Astrocyte of the cerebellum (primary cell): ENCODE measurements at regions not wholly inside any gene's neighbourhood (a gene's known extent, or its start where the extent isn't known, plus 50 kb on each side); places are given as distances from the start of the nearest gene placed in this dataset.
A peak's percentile ranks its signal among the peaks of the same experiment; 100 is the strongest.
"Not testable (repeated sequence)": the region's sequence is repeated elsewhere in the genome, so short reads cannot be mapped to it uniquely, and the experiment has no call there.

Source experiments
- DNase-seq: peaks from one replicate; pipeline ENCODE4 v3.0.0-alpha.2; 2011; ENCODE audit warnings: low read depth
- H3K4me3 ChIP-seq: 2 replicates; pipeline ENCODE4 v1.5.1; 2011; ENCODE audit warnings: mild to moderate bottlenecking, low read depth, low read length, moderate library complexity
- in situ Hi-C: cut with HindIII; loops from 2 replicates; pipeline ENCODE4 v1.10.0; 2017; ENCODE audit warnings: low sequenced_read_pairs
- TF ChIP-seq, protein P1 (sequence below): IDR thresholded peaks from 2 replicates; pipeline ENCODE4 v1.5.1; 2012; ENCODE audit warnings: low read length, low read depth, moderate library complexity, mild to moderate bottlenecking; ENCODE audit errors: missing control alignments

DNA sequence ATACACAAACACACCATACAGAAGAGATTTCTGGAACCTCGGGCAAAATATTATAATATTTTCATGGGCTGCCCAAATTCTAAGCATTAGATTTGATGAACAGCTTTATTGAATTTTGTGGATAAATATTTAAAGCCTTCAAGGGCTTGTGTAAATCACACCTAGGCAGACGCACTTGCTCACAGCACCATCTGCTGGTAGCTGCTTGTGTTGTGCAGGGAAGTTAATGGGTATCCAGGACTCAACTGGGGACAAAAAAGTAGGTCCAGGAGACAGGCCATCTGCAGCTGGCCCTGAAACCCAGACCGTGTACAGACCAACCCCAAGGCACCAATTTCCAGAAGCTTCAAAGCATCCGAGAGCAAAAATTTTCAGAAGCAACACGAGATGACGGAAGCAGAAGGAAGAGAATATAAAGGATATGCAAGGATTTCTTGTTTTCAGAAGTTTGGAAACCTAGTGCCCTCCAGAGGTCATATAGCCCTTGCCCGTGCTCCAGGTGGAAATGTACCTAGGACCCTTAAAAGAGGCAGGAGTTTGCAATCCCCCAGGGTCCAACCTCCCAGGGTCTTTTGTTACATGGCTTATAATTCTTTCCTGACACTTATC is 140.0 kb downstream of the CHD9NB start:
- DNase-seq: peak; percentile 33
- in situ Hi-C loops: no loop called here
- TF ChIP-seq, protein P1, sequence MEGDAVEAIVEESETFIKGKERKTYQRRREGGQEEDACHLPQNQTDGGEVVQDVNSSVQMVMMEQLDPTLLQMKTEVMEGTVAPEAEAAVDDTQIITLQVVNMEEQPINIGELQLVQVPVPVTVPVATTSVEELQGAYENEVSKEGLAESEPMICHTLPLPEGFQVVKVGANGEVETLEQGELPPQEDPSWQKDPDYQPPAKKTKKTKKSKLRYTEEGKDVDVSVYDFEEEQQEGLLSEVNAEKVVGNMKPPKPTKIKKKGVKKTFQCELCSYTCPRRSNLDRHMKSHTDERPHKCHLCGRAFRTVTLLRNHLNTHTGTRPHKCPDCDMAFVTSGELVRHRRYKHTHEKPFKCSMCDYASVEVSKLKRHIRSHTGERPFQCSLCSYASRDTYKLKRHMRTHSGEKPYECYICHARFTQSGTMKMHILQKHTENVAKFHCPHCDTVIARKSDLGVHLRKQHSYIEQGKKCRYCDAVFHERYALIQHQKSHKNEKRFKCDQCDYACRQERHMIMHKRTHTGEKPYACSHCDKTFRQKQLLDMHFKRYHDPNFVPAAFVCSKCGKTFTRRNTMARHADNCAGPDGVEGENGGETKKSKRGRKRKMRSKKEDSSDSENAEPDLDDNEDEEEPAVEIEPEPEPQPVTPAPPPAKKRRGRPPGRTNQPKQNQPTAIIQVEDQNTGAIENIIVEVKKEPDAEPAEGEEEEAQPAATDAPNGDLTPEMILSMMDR: peak; percentile 85

DNA sequence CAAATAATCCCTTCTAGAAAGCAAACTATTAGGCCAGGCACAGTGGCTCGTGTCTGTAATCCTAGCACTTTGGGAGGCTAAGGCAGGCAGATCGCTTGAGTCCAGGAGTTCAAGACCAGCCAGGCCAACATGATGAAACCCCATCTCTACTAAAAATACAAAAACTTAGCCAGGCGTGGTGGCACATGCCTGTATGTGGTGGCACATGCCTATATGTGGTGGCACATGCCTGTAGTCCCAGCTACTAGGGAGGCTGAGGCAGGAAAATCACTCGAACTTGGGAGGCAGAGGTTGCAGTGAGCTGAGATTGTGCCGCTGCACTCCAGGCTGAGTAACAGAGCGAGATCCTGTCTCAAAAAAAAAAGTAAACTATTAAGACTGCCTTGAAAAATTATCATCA is 144.6 kb downstream of the CHD9NB start:
- H3K4me3 ChIP-seq, in situ Hi-C loops, DNase-seq: not testable (repeated sequence)

More for the DNA sequence above, 140.0 kb downstream of the CHD9NB start:
- H3K4me3 ChIP-seq: no peak overlapping the region

DNA sequence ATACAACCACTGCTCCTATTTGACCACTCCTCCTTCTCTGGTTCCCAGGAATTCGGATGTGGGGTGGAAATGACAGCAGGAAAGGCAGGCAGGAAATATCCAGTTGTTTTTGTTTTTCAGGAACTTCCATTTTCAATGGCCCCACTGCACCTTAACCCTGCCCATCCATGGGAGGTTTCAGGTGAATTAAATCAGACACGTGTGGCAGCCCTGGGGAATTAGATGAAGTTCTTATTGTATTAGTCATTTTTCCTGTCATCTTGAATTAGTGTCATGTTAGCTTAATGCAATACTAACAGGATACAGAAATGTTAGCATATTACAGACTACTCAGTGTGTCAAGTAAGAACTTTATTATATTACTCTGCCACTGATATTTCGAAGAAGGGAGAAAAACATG is 146.4 kb downstream of the CHD9NB start:
- no peak for DNase-seq
- in situ Hi-C loops: no loop called here
- TF ChIP-seq, protein P1: no peak

DNA sequence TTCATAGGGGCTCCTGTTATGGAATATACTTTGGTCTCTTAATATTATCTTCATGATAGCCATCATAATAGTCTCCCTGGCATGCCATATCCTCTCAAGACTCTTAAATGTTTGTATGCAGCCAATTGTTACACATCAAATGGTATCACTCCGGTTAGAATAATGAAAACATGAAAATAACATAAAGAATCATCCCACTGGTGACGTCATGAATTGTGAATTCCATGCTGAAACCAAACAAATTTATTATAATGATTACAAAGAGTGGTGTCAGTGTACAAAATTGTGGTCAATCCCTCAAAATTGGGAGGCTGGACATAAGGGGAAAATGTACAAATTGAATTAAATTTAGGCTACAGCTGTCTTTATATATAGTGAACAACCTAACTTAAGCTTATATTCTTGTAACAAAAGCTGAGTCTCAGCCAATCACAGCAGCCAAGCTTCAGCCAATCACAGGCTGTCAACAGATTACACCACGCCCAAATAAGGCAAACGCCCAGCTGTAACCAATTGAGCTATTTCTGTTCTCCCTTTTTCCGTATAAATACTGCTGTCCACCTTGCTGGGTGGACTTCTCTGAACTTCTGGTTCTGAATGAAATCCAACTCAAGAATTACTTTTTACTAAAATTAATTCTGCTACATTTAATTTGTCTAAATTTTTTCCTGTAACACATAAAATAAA is 156.1 kb downstream of the CHD9NB start:
- in situ Hi-C loops: no loop called here
- TF ChIP-seq, protein P1: no peak
- H3K4me3 ChIP-seq: no peak overlapping the region
- DNase-seq: no peak

More for the DNA sequence above, 146.4 kb downstream of the CHD9NB start:
- no peak overlapping the region for H3K4me3 ChIP-seq

DNA sequence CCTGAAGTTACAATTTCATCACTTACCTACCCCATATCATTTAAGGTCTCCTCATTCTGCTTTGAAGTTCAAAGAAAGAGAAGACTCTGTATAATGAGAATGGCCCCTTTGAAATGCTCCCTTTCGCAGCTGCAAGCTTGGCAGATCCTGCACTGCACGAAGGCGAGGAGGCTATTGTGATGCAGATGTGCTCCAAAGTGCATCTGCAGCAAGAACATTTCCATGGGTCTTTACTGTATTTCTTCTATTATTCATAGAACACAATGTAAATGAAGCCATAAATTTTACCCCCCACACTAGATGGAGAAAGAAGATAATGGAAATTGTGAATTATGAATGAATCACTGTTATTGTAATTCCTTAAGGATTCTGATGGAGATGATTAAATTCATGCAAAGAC is 178.7 kb downstream of the CHD9NB start:
- in situ Hi-C loops: no loop called here
- TF ChIP-seq, protein P1: no peak
- H3K4me3 ChIP-seq: no peak overlapping the region
- DNase-seq: no peak

DNA sequence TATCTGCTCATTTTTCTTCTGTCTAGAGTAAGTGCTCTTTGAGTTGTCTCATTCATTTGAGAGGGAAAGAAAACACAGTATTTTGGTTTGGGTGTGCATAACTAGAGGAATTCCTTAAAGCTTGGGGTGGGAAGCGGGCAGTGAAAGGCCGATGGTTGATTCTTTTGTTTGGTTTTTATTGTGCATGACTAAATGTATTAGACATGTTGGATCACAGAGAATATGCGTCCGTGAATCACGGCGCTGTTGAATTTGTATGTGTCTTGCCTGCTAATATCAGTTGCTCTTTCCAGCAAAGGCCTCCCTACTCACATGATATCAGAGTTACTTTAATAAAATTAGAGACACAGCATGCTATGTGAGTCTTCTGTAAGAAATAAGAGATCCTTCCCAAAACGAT is 180.0 kb downstream of the CHD9NB start:
- H3K4me3 ChIP-seq: no peak overlapping the region
- in situ Hi-C loops: no loop called here
- DNase-seq: no peak
- TF ChIP-seq, protein P1: no peak

DNA sequence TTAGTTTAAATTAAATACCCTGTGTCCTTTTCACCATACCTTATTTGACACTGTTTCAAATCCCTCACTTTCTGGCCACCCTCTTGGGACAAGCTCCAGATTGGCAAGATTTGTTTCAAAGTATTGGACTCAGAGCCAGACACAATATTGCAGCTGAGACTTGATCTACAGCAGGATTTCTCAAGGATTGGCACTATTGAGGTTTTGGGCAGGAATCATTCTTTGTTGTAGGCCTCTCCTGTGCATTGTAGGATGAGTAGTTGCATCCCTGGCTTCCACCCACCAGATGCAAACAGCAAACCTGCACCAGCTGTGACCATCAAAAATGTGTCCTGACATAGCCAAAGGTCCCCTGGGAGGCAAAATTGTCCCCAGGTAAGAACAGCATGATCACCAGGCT is 181.2 kb downstream of the CHD9NB start:
- in situ Hi-C loops: no loop called here
- no peak overlapping the region for H3K4me3 ChIP-seq
- TF ChIP-seq, protein P1: no peak
- DNase-seq: no peak
